Esophagus squamous epithelium (tissue), 4 donors: ENCODE measurements at regions not wholly inside any gene's neighbourhood (a gene's known extent, or its start where the extent isn't known, plus 50 kb on each side); places are given as distances from the start of the nearest gene placed in this dataset.

Source experiments
- POLR2A ChIP-seq, 4 donors: fragments of 450-650 bp; IDR thresholded peaks; one replicate each; pipeline ENCODE4 v1.6.1; 2017; ENCODE audit warnings: antibody characterized with exemption in 4 of 4, mild to moderate bottlenecking in 4 of 4, moderate library complexity in 3 of 4
- TF ChIP-seq, protein P1 (sequence below), 6 experiments: fragments of 450-650 bp in 4 of 6; fragments of 200-600 bp in 2 of 6; sonication (generic) in 2 of 6; IDR thresholded peaks; one replicate each; pipeline ENCODE4 v1.5.1; 2016 to 2019; ENCODE audit warnings: antibody characterized with exemption in 6 of 6, mild to moderate bottlenecking in 4 of 6, moderate library complexity in 4 of 6

DNA sequence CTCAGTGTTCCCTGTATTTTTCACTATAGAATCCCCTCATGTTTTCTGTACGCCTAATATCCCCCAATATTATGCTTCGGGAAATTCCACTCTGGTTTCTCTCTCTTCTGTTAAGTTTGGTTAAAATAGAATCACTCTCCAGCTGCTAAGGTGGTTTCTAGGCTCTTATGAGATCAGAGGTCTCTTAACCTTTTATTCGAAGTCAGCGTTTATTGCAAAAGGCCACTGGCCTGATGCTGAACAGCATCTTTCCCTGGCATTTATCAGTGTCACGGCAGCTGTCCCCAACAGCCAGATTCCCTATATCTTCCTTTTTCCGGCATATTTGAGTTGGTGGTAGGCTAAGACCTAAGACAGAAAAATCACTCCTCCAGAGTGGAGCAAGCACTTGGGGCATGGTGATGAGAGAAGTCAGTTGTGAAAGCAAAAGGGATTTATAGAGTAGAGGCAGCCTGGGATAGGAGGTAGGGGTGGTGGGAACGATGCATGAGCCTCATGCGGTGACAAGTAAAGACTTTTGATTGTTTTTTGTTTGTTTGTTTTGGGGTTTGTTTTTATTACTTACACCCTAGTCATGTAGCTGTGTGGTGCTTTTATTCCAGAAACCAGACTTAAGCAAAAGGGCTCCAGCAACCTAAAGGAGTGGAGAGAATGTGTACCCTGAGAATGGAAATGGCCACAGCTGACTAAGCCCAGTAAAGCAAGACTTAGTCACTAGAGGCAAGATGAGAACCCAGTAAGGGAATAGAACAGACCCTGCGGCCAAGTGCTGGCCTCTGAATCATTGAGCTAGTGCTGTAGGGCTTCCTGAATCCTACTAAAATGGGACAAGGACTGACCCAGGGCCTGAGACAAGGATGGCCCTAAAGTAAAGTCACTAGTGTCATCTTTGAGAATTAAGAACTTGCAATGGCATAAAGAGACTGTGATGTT is 197.6 kb upstream of the PRNP start:
- TF ChIP-seq, protein P1, sequence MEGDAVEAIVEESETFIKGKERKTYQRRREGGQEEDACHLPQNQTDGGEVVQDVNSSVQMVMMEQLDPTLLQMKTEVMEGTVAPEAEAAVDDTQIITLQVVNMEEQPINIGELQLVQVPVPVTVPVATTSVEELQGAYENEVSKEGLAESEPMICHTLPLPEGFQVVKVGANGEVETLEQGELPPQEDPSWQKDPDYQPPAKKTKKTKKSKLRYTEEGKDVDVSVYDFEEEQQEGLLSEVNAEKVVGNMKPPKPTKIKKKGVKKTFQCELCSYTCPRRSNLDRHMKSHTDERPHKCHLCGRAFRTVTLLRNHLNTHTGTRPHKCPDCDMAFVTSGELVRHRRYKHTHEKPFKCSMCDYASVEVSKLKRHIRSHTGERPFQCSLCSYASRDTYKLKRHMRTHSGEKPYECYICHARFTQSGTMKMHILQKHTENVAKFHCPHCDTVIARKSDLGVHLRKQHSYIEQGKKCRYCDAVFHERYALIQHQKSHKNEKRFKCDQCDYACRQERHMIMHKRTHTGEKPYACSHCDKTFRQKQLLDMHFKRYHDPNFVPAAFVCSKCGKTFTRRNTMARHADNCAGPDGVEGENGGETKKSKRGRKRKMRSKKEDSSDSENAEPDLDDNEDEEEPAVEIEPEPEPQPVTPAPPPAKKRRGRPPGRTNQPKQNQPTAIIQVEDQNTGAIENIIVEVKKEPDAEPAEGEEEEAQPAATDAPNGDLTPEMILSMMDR (IDR thresholded peaks at IDR 0.05): no peak
- TF ChIP-seq POLR2A (IDR thresholded peaks at IDR 0.05): no peak
